ENCODE measurements at regions not wholly inside any gene's neighbourhood (a gene's known extent, or its start where the extent isn't known, plus 50 kb on each side); places are given as distances from the start of the nearest gene placed in this dataset.
"Not testable (repeated sequence)": the region's sequence is repeated elsewhere in the genome, so short reads cannot be mapped to it uniquely, and the experiment has no call there.

- DNase-seq: no peak
Observed at GRCh38 chr6:21771626-21772320, 178.2 kb downstream of the SOX4 start.

- no peak for DNase-seq
Observed at GRCh38 chr6:21772477-21772876, 178.9 kb downstream of the SOX4 start.

GRCh38 chr6:21772884-21773575, 179.5 kb downstream of the SOX4 start:
- no peak for DNase-seq

GRCh38 chr6:21773576-21773968, 180.0 kb downstream of the SOX4 start:
- DNase-seq: no peak

- DNase-seq: no peak
Observed at GRCh38 chr6:21777846-21778245, 184.3 kb downstream of the SOX4 start.

GRCh38 chr6:21780141-21780540, 186.6 kb downstream of the SOX4 start:
- no peak for DNase-seq

GRCh38 chr6:21780679-21781078, 187.1 kb downstream of the SOX4 start:
- DNase-seq: no peak

GRCh38 chr6:21781128-21781527, 187.6 kb downstream of the SOX4 start:
- no peak for DNase-seq

- DNase-seq: no peak
Observed at GRCh38 chr6:21785164-21785563, 191.6 kb downstream of the SOX4 start.

GRCh38 chr6:21791056-21791455, 197.5 kb downstream of the SOX4 start:
- no peak for DNase-seq

GRCh38 chr6:21791581-21791980, 198.0 kb downstream of the SOX4 start:
- no peak for DNase-seq

GRCh38 chr6:21792177-21792576, 198.6 kb downstream of the SOX4 start:
- DNase-seq: no peak

- DNase-seq: not testable (repeated sequence)
Observed at GRCh38 chr6:21796979-21797378, 203.4 kb downstream of the SOX4 start.

- no peak for DNase-seq
Observed at GRCh38 chr6:21798468-21798867, 204.9 kb downstream of the SOX4 start.

GRCh38 chr6:21800330-21800729, 206.8 kb downstream of the SOX4 start:
- no peak for DNase-seq

- peak; percentile 61 for DNase-seq
Observed at GRCh38 chr6:21800948-21801438, 207.4 kb downstream of the SOX4 start.

- no peak for DNase-seq
Observed at GRCh38 chr6:21801446-21802174, 208.1 kb downstream of the SOX4 start.

GRCh38 chr6:21802175-21802822, 208.7 kb downstream of the SOX4 start:
- DNase-seq: no peak

GRCh38 chr6:21804941-21805610, 211.5 kb downstream of the SOX4 start:
- no peak for DNase-seq

GRCh38 chr6:21807299-21808044, 213.9 kb downstream of the SOX4 start:
- no peak for DNase-seq

- DNase-seq: no peak
Observed at GRCh38 chr6:21808045-21808470, 214.5 kb downstream of the SOX4 start.
